Skin epidermis (tissue), 12 donors: ENCODE measurements at regions not wholly inside any gene's neighbourhood (a gene's known extent, or its start where the extent isn't known, plus 50 kb on each side); places are given as distances from the start of the nearest gene placed in this dataset.

Experiments
- H3K27ac ChIP-seq, 21 experiments: fragments of 200-600 bp; sonication (generic) in 11 of 21; one replicate each; pipeline ENCODE4 v1.5.0; 2020; ENCODE audit warnings: mild to moderate bottlenecking in 3 of 21, inconsistent platforms in 2 of 21, moderate library complexity in 2 of 21
- H3K4me3 ChIP-seq, 7 experiments: fragments of 200-600 bp; sonication (generic) in 2 of 7; one replicate each; pipeline ENCODE4 v1.5.0; 2020; ENCODE audit warnings: inconsistent platforms in 2 of 7, mild to moderate bottlenecking in 2 of 7, moderate library complexity in 1 of 7

GRCh38 chr18:61989138-61989537 lies 96.3 kb upstream of the RNF152 start:
- no peak overlapping the region for H3K27ac ChIP-seq
- H3K4me3 ChIP-seq = no peak overlapping the region

GRCh38 chr18:61988100-61988499 lies 95.3 kb upstream of the RNF152 start:
- Histone ChIP-seq H3K4me3 (no peak overlapping the region), H3K27ac (no peak overlapping the region)

- Histone ChIP-seq H3K4me3 (no peak overlapping the region), H3K27ac (no peak overlapping the region)
These were observed 92.9 kb upstream of the RNF152 start for GRCh38 chr18:61985681-61986080.

- Histone ChIP-seq H3K27ac (no peak overlapping the region), H3K4me3 (no peak overlapping the region)
These were observed 91.5 kb upstream of the RNF152 start for GRCh38 chr18:61984349-61984748.

- no peak overlapping the region for H3K27ac ChIP-seq
- no peak overlapping the region for H3K4me3 ChIP-seq
These were observed 89.7 kb upstream of the RNF152 start for GRCh38 chr18:61982475-61982874.

GRCh38 chr18:61980355-61980754 lies 87.5 kb upstream of the RNF152 start:
- no peak overlapping the region for H3K4me3 ChIP-seq

GRCh38 chr18:61975526-61976326 lies 82.9 kb upstream of the RNF152 start:
- Histone ChIP-seq H3K27ac (no peak overlapping the region), H3K4me3 (no peak overlapping the region)

More at GRCh38 chr18:61980355-61980754, 87.5 kb upstream of the RNF152 start:
- H3K27ac ChIP-seq = no peak overlapping the region

- Histone ChIP-seq H3K27ac (no peak overlapping the region), H3K4me3 (no peak overlapping the region)
These were observed 80.7 kb upstream of the RNF152 start for GRCh38 chr18:61973273-61974115.

- no peak overlapping the region for H3K4me3 ChIP-seq
- no peak overlapping the region for H3K27ac ChIP-seq
These were observed 79.8 kb upstream of the RNF152 start for GRCh38 chr18:61972389-61973264.

- no peak overlapping the region for H3K27ac ChIP-seq
- no peak overlapping the region for H3K4me3 ChIP-seq
These were observed 74.6 kb upstream of the RNF152 start for GRCh38 chr18:61967252-61967891.

GRCh38 chr18:61965311-61965710 lies 72.5 kb upstream of the RNF152 start:
- Histone ChIP-seq H3K4me3 (no peak overlapping the region), H3K27ac (no peak overlapping the region)

- no peak overlapping the region for H3K27ac ChIP-seq
- no peak overlapping the region for H3K4me3 ChIP-seq
These were observed 71.8 kb upstream of the RNF152 start for GRCh38 chr18:61964616-61965015.

- Histone ChIP-seq H3K4me3 (no peak overlapping the region), H3K27ac (no peak overlapping the region)
These were observed 70.9 kb upstream of the RNF152 start for GRCh38 chr18:61963705-61964104.

- no peak overlapping the region for H3K27ac ChIP-seq
- H3K4me3 ChIP-seq = no peak overlapping the region
These were observed 65.2 kb upstream of the RNF152 start for GRCh38 chr18:61957801-61958516.

GRCh38 chr18:61955644-61956043 lies 62.8 kb upstream of the RNF152 start:
- Histone ChIP-seq H3K27ac (no peak overlapping the region), H3K4me3 (no peak overlapping the region)

GRCh38 chr18:61954096-61954746 lies 61.4 kb upstream of the RNF152 start:
- Histone ChIP-seq H3K4me3 (no peak overlapping the region), H3K27ac (peak overlapping the region in 3 of 21 experiments; percentile 26 to 41 (median 27))

- no peak overlapping the region for H3K4me3 ChIP-seq
- H3K27ac ChIP-seq = peak overlapping the region in 9 of 21 experiments; percentile 2 to 80 (median 36)
These were observed 60.8 kb upstream of the RNF152 start for GRCh38 chr18:61953641-61954040.

- H3K27ac ChIP-seq = peak overlapping the region in 10 of 21 experiments; percentile 2 to 80 (median 38)
- no peak overlapping the region for H3K4me3 ChIP-seq
These were observed 60.4 kb upstream of the RNF152 start for GRCh38 chr18:61953161-61953560.
